ENCODE measurements at regions not wholly inside any gene's neighbourhood (a gene's known extent, or its start where the extent isn't known, plus 50 kb on each side); places are given as distances from the start of the nearest gene placed in this dataset.

- DNase-seq (ENCODE audit: low read depth), result no peak
Observed at GRCh38 chr4:188826393-188826792, 687.2 kb downstream of the TRIML1 start.

DNA sequence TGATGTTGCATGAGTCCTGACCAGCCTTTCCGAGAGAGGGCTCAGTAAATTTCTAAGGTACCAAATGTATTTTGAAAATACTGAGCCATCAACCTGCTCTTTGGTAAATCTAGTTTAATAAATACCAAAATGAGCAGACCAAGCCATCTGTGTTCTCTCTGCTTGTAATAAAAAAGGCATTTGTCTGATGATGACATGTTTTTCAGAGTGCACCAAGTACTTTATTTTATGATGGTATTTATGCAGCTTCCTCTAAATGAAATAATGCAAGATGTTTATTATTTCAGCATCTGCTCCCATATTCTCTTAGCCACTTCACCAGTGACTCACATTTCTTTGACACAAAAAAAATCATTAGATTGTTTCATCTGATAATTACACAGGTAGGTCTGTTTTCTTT, 700.5 kb downstream of the TRIML1 start:
- no peak for DNase-seq (ENCODE audit: low read depth)

- no peak for DNase-seq (ENCODE audit: low read depth)
Observed at GRCh38 chr4:188841523-188841922, 702.3 kb downstream of the TRIML1 start.

GRCh38 chr4:188854436-188854835, 715.2 kb downstream of the TRIML1 start:
- no peak for DNase-seq (ENCODE audit: low read depth)

- DNase-seq (ENCODE audit: low read depth), result no peak
Observed at GRCh38 chr4:188858696-188859095, 719.5 kb downstream of the TRIML1 start.

GRCh38 chr4:188864741-188865140, 725.5 kb downstream of the TRIML1 start:
- DNase-seq (ENCODE audit: low read depth), result no peak

- no peak for DNase-seq (ENCODE audit: low read depth)
Observed at GRCh38 chr4:188867796-188868195, 728.6 kb downstream of the TRIML1 start.

- no peak for DNase-seq (ENCODE audit: low read depth)
Observed at GRCh38 chr4:188869581-188869980, 730.3 kb downstream of the TRIML1 start.

- DNase-seq (ENCODE audit: low read depth), result no peak
Observed at GRCh38 chr4:188872809-188873208, 733.6 kb downstream of the TRIML1 start.

DNA sequence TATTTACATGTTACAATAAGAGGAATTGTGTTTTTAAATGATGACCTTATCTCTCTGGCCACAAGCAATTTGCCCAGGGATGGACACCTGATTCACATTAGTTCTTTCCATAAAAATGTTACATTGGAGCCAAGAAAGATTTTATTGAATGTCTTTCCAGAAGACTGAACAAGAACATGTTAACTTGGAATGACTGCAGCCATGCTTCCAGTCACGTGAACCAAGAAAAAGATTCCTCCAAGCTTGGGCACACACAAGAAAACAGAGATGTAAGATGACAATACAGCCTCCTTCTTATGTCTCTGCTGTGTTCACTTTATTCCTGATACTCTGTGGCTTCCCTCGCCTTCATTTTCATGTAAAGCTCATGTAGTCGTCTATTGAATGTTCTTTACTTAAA, 737.6 kb downstream of the TRIML1 start:
- no peak for DNase-seq (ENCODE audit: low read depth)

GRCh38 chr4:188879598-188879997, 740.4 kb downstream of the TRIML1 start:
- no peak for DNase-seq (ENCODE audit: low read depth)

DNA sequence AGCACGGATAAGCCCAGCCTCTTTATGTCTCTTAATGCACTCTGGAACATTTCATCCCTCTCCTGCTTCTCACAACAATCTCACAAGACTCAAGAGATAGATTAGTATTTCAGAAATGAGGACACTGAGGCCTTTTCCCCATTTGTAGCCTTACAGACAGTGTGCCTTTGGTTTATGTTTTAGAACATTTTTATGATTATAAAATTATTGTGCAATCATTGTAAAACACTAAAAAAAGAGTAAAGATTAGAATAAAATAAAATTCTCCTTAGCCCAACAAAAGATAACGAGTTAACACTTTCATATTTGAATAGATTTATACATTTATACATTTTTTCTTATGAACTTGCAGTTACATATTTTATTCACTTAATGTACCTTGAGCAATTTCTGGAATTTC, 748.7 kb downstream of the TRIML1 start:
- DNase-seq (ENCODE audit: low read depth), result no peak

DNA sequence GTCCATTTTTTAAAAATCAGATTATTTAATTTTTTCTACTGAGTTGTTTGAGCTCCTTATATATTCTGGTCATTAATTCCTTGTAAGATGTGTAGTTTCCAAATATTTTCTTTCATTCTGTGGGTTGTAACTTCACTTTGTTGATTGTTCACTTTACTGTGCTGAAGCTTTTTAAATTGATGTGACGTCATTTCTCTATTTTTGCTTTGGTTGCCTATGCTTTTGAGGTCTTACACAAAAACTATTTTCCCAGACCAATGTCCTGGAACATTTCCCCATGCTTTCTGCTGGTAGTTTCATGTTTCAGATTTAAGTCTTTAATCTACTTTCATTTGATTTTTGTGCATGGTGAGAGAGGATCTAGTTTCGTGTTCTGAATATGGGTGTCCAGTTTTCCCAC, 753.6 kb downstream of the TRIML1 start:
- DNase-seq (ENCODE audit: low read depth), result no peak

DNA sequence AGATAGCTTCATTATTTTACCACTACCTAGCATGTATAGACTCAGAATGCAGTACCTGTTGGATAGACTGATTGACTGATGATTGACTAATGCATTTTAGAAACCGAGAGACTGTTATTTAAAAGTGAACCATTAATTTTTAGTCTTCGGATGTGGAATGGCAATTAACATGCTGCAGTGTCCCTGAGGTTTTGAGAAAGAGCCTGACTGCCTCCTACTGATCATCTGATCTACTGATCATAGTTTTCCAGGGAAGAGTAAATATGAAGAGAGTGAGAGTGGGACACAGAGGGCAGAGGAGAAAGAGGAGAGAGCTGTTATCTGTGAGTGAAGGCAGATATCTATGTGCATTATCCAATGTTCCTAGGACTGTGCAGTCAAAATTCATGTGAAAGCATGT, 764.7 kb downstream of the TRIML1 start:
- no peak for DNase-seq (ENCODE audit: low read depth)

GRCh38 chr4:188904617-188905016, 765.4 kb downstream of the TRIML1 start:
- no peak for DNase-seq (ENCODE audit: low read depth)

DNA sequence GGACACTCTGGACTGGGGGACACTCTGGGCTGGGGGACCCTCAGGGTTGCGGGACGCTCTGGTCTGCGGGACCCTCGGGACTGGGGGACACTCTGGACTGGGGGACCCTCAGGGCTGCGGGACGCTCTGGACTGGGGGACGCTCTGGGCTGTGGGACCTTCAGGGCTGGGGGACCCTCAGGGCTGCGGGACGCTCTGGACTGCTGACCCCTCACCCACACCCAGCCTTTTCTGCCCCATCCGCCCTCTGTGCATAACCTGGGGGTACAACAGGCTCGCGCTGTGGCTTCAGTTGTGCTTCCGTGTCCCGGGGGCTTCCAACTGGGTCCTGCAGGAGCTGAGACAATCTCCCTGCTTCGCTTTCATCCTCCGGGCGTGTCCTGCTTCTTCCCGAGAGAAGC, 766.0 kb downstream of the TRIML1 start:
- DNase-seq (ENCODE audit: low read depth), result no peak

DNA sequence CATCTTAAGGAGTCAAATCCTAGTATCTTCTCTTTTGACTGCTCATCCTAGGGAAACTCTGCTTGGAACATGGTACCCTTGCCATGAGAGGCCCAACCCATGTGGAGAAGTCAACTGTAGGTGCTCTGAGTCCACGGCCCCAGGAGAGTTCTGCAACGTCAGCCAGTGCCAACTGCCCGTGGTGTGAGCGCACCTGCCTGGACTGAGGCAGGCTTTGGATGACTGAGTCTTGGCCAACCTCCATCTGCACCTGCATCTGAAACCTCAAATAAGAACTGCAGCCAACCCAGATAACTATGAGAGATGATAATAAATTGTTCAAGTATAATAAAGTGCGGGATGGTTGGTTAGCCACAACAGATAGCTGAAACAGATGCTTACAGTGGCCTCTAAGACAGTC, 772.0 kb downstream of the TRIML1 start:
- no peak for DNase-seq (ENCODE audit: low read depth)

DNA sequence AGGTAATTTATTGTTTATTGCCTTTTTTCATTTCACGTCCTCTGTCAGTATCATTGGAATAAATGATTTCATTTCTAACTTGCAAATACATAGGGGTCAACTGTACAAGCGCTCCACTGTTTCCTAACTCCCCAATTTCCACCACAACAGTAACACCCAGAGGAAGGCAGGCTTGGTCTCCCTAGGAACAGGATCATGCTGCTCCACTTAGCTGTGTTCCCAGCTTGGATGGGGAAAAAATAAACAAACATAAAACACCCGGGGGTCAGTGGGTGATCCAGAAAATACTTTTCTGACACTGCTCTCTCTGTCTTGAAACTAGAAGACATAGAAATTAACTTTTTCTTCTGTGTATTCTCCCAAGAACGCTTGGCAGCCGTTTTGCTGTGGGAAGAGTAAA, 772.5 kb downstream of the TRIML1 start:
- DNase-seq (ENCODE audit: low read depth), result no peak

DNA sequence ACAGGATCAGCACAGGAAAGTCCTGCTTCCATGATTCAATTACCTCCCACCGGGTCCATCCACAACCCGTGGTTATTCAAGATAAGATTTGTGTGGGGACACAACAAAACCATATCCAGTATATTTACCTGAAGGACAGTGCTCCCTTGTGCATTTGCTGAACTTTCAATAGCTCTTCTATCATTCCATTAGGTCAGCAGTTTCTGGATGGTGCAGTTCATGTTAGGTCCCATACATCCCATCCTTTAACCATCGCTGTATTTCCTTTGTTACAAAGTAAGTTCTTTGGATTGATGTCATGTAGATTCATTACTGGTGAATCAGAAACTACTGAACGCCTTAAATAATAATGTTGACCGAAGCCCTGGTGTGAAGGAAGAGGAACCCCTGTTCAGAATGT, 775.9 kb downstream of the TRIML1 start:
- no peak for DNase-seq (ENCODE audit: low read depth)

DNA sequence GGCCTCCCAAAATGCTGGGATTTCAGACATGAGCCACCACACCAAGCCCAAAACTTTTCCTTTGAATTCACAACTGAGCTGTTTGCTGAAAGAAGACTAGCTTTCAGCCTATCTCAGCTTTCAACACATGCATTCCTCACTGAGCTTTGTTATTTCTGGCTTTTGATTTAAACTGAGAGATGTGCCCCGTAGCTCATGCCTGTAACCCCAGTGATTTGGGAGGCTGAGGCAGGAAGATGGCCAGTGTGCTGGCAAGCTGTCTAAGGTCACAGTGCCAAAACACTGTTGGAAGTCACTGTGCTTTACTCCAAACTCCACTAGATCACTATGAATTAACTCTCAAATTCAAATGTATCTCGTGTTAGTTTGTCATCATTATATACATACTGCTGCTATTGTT, 779.5 kb downstream of the TRIML1 start:
- DNase-seq (ENCODE audit: low read depth), result no peak

DNA sequence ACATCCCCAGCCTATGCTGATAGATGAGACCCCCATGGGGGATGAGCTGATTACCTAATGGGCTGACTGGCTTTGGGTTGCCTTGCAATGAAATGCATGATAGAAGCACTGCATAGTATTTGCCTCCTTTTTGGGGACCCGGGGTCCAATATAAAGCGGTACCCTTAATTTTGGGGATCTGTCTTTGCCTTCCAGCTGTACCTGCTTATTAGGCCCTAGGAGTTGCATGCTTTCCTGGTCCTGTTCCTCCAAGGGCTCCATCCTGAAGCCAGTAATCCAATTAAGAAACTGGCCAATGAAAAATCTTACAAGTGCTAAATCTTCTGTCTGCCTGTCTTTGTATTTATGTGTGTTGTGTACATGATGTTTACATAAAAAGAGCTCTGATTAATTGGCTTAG, 791.6 kb downstream of the TRIML1 start:
- no peak for DNase-seq (ENCODE audit: low read depth)

DNA sequence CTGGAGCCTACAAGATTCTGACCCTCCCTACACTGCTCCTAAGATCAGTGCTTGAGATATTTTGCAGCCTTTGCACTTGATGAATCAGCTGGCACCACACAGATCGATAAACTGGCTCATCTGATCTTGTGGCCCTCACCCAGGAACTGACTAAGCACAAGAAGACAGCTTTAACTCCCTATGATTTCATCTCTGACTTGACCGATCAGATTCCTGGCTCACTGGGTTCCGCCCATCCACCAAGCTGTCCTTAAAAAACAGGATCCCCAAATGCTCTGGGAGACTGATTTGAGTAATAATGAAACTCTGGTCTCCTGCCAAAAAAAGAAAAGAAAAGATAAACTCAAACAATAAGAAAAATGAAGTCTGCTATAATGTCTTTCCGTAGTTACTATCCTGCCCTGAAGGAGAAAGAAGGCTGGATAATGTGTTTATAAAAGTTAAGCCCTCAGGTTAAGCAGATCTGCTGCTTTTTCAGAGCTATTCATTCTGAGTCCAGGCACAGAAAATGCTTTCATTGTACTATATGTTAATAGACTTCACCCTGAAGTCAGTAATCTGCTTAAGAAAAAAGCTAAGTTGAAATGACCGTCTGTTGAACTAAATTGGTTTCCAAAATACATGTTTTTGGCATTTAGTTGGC, 795.2 kb downstream of the TRIML1 start:
- no peak for DNase-seq (ENCODE audit: low read depth)

DNA sequence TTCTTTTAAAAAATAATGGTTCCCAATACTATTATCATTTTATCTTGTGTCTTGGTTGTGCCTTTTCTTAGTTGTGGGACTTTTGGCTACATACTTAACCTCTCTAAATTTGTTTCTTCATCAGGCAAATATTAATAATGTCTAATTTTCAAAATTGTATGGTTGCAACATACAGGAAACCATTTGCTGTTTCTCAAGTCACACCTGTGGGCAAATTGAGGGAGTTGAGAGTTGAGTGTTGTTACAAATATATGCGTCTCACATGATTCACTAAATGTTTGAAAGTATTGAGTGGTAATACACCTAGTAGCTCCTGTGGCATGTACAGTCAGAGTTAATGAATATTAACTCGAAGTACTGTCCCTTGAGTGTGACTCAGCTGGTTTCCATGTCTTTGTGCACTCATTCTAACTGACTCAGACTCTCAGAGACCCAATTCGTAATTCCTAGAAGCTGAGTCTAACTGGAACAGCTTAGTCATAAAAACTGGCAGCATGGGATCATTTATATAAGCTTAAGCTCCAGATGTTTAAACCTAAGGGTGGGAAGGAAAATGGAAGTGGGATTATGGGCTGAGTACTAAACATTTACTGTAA, 802.4 kb downstream of the TRIML1 start:
- DNase-seq (ENCODE audit: low read depth), result no peak

DNA sequence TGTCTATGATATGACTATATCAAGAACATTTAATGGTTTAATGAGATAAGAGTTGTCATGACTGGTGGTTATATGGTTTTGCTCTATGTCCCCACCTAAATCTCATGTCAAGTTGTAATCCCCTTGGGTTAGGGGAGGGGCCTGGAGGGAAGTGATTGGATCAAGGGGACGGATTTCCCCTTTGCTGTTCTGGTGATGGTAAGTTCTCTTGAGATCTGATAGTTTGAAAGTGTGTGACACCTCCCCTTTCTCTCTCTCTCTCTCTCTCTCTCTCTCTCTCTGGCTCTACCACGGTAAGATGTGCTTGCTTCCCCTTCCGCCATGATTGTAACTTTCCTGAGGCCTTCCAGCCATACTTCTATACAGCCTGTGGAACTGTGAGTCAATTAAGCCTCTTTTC, 803.4 kb downstream of the TRIML1 start:
- DNase-seq (ENCODE audit: low read depth), result no peak
